HG03571 (cell line): ENCODE measurements at regions not wholly inside any gene's neighbourhood (a gene's known extent, or its start where the extent isn't known, plus 50 kb on each side); places are given as distances from the start of the nearest gene placed in this dataset.
"Not testable (repeated sequence)": the region's sequence is repeated elsewhere in the genome, so short reads cannot be mapped to it uniquely, and the experiment has no call there.

Experiments used
- ATAC-seq: cut with Tn5 transposase; IDR thresholded peaks from one replicate; pipeline ENCODE4 v1.9.1; 2021; ENCODE audit not compliant: unreplicated experiment

DNA sequence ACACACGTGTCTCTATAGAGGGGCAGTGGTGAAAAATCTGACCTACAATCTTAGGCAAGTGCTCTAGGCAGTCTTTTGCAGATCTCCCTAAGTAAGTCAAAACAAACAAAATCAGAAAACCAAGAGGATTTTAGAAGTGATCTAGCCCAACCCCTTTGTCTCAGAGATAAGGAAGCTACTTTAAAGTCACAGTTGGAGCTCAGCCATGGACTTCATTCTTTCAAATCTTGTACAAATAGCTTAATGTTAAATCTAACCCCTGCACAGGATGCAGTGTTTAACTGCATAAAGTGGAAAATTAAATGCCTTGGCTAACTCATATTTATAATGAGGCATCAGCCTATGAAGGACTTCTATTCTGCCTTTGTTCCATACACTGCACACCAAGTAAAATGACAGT, 135.1 kb upstream of the RFX3 start:
- no peak for ATAC-seq

DNA sequence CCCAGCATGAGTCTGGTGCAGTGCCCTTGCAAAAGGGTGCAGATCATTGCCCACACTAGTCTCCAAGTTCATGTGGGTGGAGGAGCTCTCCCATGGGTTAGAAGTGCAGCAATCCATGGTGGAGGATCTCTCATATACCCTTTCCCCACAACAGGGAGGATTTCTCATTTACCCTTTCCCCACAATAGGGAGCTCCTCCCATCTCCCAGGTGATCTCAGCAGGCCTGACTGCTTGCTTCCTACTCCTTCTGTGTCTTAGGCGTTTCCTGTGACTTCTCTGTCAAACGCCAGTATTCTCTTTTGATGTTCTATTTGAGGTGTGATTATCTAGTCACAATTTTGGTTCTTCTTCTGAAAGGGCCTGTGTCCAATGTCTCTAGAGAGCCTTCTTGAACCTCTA, 133.8 kb upstream of the RFX3 start:
- ATAC-seq = no peak

GRCh38 chr9:3658964-3659363, 133.2 kb upstream of the RFX3 start:
- no peak for ATAC-seq

DNA sequence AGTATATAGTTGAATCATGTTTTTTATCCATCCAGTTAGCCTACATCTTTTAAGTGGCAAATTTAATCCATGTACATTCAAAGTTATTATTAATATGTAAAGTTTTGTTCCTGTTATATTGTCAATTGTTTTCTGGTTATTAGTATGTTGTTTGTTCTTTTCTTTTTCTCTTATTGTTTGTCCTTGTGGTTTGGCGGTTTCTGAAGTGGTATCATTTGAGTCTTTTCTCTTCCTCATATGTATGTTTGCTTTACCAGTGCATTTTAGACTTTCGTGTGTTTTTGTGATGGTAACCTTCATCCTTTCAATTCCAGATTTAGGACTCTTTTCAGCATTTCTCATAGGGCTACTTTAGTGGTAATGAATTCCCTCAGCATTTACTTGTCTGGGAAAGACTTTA, 130.4 kb upstream of the RFX3 start:
- ATAC-seq = no peak

- ATAC-seq = no peak
Measured at GRCh38 chr9:3650994-3651622, 125.3 kb upstream of the RFX3 start.

DNA sequence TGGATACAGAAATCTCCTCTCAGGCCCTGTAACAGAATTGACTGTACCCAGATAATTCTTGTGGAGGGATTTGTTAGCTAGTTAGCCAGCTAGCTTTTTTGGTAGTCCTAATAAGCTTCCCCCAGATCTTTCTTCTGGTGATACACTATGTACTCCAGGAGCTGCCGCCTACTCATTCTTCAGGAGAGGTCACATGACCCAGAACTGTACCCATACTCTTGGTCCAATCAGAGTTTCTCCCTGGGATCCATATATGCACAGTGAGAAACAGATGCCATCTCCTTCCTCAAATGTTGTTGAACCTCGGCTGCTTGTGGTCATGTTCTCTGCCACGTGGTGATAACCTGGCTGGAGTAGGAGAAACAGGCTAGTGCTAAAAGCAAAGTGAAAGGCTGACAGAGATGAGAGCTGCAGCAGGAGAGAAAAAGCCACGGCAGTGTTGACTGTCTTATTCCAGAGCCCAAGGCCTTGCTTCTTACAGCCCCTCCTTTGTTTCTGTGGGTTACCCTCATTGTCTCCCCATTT, 123.0 kb upstream of the RFX3 start:
- ATAC-seq = no peak

- ATAC-seq = no peak
Measured at GRCh38 chr9:3648266-3648665, 122.5 kb upstream of the RFX3 start.

- no peak for ATAC-seq
Measured at GRCh38 chr9:3647652-3648051, 121.9 kb upstream of the RFX3 start.

DNA sequence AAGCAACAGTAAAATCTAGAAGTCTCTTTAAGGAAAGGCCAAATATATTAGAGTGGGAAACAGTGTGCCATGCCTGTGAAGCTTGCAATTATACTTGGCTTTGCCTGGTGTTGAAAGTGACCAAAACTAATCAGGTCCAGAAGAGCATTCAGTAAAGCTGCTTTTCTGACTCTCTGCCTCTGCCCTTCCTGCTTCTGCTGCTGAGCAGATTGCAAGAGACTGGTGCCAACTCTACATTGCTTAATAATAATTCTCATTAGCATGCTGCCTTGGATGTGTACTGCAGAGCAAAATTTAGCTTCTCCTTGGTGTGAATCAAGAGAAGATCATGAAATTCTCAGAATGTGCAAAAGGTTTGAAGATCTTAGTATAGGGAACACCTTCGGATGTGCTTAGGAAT, 120.4 kb upstream of the RFX3 start:
- ATAC-seq = no peak

DNA sequence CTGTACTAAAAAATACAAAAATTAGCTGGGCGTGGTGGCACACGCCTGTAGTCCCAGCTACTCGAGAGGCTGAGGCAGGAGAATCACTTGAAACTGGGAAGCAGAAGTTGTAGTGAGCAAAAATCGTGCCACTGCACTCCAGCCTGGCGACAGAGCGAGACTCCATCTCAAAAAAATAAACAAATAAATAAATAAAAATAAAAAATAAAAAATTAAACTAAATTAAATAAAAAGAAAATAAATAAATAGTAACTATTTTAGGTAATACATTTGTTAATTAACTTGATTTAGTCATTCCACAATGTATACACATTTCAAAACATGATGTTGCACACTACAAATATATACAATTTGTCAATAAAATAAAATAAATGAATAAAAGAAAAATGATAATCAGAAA, 116.3 kb upstream of the RFX3 start:
- ATAC-seq = not testable (repeated sequence)

DNA sequence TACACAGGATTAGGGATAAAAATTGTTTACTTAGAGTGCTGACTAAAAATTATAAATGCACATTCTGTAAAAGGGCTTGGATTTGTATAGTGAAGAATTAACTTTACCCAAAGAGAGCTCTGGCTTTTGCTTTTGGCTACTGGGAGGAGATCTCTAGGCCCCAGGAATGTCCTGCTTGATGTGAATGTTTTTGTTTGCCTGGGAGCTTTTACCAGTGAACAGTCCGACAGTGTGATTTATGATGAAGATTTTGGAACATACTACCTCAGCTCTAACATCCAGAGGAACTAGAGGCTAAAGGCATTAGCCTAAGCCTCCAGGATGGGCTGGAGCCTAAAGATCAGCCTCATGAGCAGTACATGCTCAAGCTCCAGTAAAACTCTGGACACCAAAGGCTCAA, 103.7 kb upstream of the RFX3 start:
- ATAC-seq = no peak

DNA sequence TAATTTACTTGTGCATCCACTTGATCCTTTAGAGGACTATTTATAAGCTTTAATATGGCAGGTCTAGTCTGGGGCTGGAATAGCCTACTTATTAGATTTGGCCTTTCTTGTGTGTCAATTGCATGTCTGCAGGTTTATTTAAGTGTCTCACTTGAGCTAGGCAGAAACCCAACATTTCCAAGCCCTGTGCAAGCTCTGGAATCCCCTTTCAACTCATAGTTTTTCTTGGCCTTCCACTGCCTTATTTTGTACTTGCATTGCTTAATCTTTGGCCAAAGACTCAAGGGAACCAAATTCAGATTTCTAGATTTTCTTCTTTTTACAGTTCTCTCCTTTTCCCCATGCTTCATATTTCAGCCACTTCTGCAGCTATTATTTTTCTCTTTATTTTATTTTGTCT, 102.4 kb upstream of the RFX3 start:
- no peak for ATAC-seq

DNA sequence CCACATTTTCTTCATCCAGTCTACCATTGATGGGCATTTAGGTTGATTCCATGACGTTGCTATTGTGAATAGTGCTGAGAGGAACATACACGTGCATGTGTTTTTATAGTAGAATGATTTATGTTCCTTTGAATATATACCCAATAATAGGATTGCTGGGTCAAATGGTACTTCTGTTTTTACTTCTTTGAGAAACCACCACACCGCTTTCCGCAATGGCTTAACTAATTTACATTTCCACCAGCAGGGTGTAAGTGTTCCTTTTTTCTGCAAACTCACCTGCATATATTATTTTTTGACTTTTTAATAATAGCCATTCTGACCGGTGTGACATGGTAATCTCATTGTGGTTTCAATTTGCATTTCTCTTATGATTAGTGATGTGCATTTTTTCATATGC, 82.2 kb upstream of the RFX3 start:
- ATAC-seq = peak; percentile 55

DNA sequence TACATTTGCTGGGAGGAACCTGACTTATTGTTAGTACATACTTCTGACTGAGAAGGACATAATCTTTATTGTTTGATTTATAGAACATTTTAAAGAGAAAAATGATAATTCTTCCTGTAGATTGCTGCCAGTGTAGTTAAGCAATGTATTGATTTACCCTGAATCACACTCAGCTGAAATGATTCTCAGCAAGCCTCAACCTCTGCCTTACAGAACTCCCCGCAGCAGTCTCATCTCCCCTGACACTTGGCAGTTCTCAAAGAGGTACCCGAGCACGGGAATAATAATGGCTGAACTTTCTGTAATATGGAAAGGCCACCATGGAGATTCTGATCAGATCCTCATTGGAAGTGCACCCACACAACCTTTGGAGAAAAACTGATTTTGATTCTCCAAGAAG, 74.9 kb upstream of the RFX3 start:
- ATAC-seq = no peak

- no peak for ATAC-seq
Measured at GRCh38 chr9:3597792-3598191, 72.0 kb upstream of the RFX3 start.

DNA sequence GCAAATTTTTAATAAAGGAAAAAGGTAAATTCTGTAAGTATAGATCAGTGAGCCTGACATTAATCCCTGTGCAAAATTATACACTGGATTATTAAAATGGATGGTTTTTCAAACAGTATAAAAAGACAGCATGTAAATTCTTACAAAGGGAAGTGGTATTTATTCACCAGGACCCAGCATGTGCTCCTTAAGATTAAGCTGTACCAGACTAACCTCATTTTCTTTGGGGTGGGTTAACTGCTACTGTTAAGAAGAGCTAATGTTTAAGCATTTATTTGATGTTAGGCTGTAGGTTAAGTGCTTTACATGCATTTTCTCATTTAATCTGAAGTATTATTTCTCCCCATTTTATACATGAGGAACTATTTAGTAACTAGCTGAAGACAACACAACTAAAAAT, 60.3 kb upstream of the RFX3 start:
- no peak for ATAC-seq

DNA sequence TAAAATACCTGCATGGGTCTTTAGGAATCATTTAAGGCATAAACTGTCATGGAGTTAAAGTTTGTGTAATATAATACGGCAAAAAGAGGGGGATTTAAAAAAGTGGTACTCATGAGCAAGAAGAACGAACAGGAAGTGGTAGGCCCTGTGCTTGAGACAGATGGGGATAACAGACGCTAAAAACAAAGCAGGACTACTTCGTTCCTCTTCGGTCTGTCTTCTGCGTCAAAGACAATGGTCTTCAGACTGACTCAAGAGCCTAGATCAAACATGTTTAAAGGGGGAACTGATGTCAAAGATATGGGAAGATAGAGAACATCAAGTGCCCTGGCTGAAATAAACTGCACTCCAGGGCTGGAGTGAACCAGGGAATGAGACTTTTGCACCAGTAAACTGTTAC, 59.8 kb upstream of the RFX3 start:
- no peak for ATAC-seq

- ATAC-seq = no peak
Measured at GRCh38 chr9:3578786-3579185, 53.0 kb upstream of the RFX3 start.

GRCh38 chr9:3576328-3576727, 50.5 kb upstream of the RFX3 start:
- ATAC-seq = no peak

GRCh38 chr9:3575821-3576220, 50.0 kb upstream of the RFX3 start:
- ATAC-seq = no peak
